Hepatocyte (in vitro differentiated cells): ENCODE measurements at regions not wholly inside any gene's neighbourhood (a gene's known extent, or its start where the extent isn't known, plus 50 kb on each side); places are given as distances from the start of the nearest gene placed in this dataset.

Experiments used
- EZH2 ChIP-seq: fragments of 200-600 bp; sonication (generic); IDR thresholded peaks from 2 replicates; pipeline ENCODE4 v1.6.1; 2016; ENCODE audit warnings: antibody characterized with exemption, mild to moderate bottlenecking, borderline replicate concordance
- EZH2phosphoT487 ChIP-seq: fragments of 200-600 bp; sonication (generic); IDR thresholded peaks from one replicate; pipeline ENCODE4 v1.6.1; 2018; ENCODE audit warnings: antibody characterized with exemption, mild to moderate bottlenecking, low read depth, moderate library complexity; ENCODE audit not compliant: unreplicated experiment, severe bottlenecking
- TF ChIP-seq, protein P1 (sequence below): fragments of 200-600 bp; sonication (generic); IDR thresholded peaks from 2 replicates; pipeline ENCODE4 v1.5.1; 2016; ENCODE audit warnings: antibody characterized with exemption, mild to moderate bottlenecking; ENCODE audit not compliant: poor library complexity

DNA sequence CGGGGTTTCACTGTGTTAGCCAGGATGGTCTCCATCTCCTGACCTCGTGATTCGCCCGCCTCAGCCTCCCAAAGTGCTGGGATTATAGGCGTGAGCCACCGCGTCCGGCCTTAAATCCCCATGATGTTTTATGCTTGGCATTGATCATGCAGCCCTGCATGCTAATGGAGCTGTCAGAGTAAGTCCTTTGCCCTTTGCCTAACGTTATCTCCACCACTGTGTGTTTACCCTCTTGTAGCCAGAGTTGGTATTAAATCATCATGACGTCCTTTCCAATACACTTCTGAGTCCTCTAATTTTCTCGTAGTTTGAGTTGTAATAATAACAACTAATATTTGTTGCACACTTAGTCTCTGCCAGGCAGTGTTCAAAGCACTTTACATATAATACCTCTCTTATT is 57.2 kb upstream of the ZFAND5 start:
- TF ChIP-seq, protein P1, sequence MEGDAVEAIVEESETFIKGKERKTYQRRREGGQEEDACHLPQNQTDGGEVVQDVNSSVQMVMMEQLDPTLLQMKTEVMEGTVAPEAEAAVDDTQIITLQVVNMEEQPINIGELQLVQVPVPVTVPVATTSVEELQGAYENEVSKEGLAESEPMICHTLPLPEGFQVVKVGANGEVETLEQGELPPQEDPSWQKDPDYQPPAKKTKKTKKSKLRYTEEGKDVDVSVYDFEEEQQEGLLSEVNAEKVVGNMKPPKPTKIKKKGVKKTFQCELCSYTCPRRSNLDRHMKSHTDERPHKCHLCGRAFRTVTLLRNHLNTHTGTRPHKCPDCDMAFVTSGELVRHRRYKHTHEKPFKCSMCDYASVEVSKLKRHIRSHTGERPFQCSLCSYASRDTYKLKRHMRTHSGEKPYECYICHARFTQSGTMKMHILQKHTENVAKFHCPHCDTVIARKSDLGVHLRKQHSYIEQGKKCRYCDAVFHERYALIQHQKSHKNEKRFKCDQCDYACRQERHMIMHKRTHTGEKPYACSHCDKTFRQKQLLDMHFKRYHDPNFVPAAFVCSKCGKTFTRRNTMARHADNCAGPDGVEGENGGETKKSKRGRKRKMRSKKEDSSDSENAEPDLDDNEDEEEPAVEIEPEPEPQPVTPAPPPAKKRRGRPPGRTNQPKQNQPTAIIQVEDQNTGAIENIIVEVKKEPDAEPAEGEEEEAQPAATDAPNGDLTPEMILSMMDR = no peak
- TF ChIP-seq EZH2 (no peak), EZH2phosphoT487 (no peak)
